SK-N-SH treated with all-trans-retinoic acid at 6 μM for 48 hours (cell line): ENCODE measurements at regions not wholly inside any gene's neighbourhood (a gene's known extent, or its start where the extent isn't known, plus 50 kb on each side); places are given as distances from the start of the nearest gene placed in this dataset.

Experiments used
- ATAC-seq: fragments of 200-7000 bp; cut with Tn5 transposase; 3 replicates; pipeline ENCODE4 v1.9.1; 2020; ENCODE audit warnings: mild to moderate bottlenecking, moderate library complexity
- ARNTL ChIP-seq: fragments of 450-650 bp; formaldehyde crosslinking; IDR thresholded peaks from 2 replicates; pipeline ENCODE4 v1.5.0; 2020; ENCODE audit warnings: low read depth, mild to moderate bottlenecking, moderate library complexity, borderline replicate concordance
- CSDC2 ChIP-seq: fragments of 250-450 bp; sonication (Bioruptor Pico); IDR thresholded peaks from 2 replicates; pipeline ENCODE4 v1.5.0; 2020; ENCODE audit warnings: mild to moderate bottlenecking, moderate library complexity
- CSRNP3 ChIP-seq: fragments of 250-450 bp; sonication (Bioruptor Pico); IDR thresholded peaks from 2 replicates; pipeline ENCODE4 v1.5.1; 2021; ENCODE audit warnings: mild to moderate bottlenecking, moderate library complexity
- GLIS3 ChIP-seq: fragments of 250-450 bp; sonication (Bioruptor Pico); IDR thresholded peaks from 2 replicates; pipeline ENCODE4 v1.5.0; 2020; ENCODE audit warnings: mild to moderate bottlenecking, moderate library complexity
- ISL1 ChIP-seq: fragments of 250-450 bp; sonication (Bioruptor Pico); IDR thresholded peaks from 2 replicates; pipeline ENCODE4 v2.1.2; 2022; ENCODE audit warnings: mild to moderate bottlenecking, moderate library complexity
- OSR1 ChIP-seq: fragments of 250-450 bp; sonication (Bioruptor Pico); IDR thresholded peaks from 2 replicates; pipeline ENCODE4 v1.8.0; 2022; ENCODE audit warnings: moderate library complexity, mild to moderate bottlenecking, inconsistent platforms
- PATZ1 ChIP-seq: fragments of 250-450 bp; sonication (Bioruptor Pico); IDR thresholded peaks from 2 replicates; pipeline ENCODE4 v1.8.0; 2020; ENCODE audit warnings: mild to moderate bottlenecking, moderate library complexity, borderline replicate concordance
- POU6F1 ChIP-seq: fragments of 250-450 bp; sonication (Bioruptor Pico); IDR thresholded peaks from 2 replicates; pipeline ENCODE4 v1.8.0; 2021; ENCODE audit warnings: low read depth, mild to moderate bottlenecking, moderate library complexity, borderline replicate concordance
- PPARA ChIP-seq: fragments of 250-450 bp; sonication (Bioruptor Pico); IDR thresholded peaks from 2 replicates; pipeline ENCODE4 v1.5.0; 2020; ENCODE audit warnings: mild to moderate bottlenecking, borderline replicate concordance
- RARB ChIP-seq: fragments of 250-450 bp; sonication (Bioruptor Pico); IDR thresholded peaks from 2 replicates; pipeline ENCODE4 v1.8.0; 2021; ENCODE audit warnings: mild to moderate bottlenecking, moderate library complexity
- SNAI2 ChIP-seq: fragments of 250-450 bp; sonication (Bioruptor Pico); IDR thresholded peaks from 2 replicates; pipeline ENCODE4 v1.5.0; 2020; ENCODE audit warnings: mild to moderate bottlenecking, moderate library complexity
- TCF4 ChIP-seq: fragments of 250-450 bp; sonication (Bioruptor Pico); IDR thresholded peaks from 2 replicates; pipeline ENCODE4 v1.8.0; 2021; ENCODE audit warnings: mild to moderate bottlenecking, moderate library complexity, borderline replicate concordance
- TOX ChIP-seq: fragments of 250-450 bp; sonication (Bioruptor Pico); IDR thresholded peaks from 2 replicates; pipeline ENCODE4 v1.8.0; 2021; ENCODE audit warnings: mild to moderate bottlenecking, moderate library complexity, borderline replicate concordance
- ZC3H10 ChIP-seq: fragments of 250-450 bp; sonication (Bioruptor Pico); IDR thresholded peaks from 2 replicates; pipeline ENCODE4 v1.5.1; 2021; ENCODE audit warnings: mild to moderate bottlenecking, moderate library complexity
- ZNF565 ChIP-seq: fragments of 450-650 bp; formaldehyde crosslinking; conservative IDR thresholded peaks from 2 replicates; pipeline ENCODE4 v1.5.0; 2020; ENCODE audit warnings: low read depth, mild to moderate bottlenecking, moderate library complexity
- ZNF70 ChIP-seq: fragments of 450-650 bp; formaldehyde crosslinking; IDR thresholded peaks from 2 replicates; pipeline ENCODE4 v1.5.0; 2020; ENCODE audit warnings: mild to moderate bottlenecking, moderate library complexity
- ZNF8 ChIP-seq: fragments of 450-650 bp; formaldehyde crosslinking; IDR thresholded peaks from 2 replicates; pipeline ENCODE4 v1.5.0; 2020; ENCODE audit warnings: mild to moderate bottlenecking, moderate library complexity
- TF ChIP-seq, protein P1 (sequence below): fragments of 250-450 bp; sonication (Bioruptor Pico); IDR thresholded peaks from 2 replicates; pipeline ENCODE4 v1.5.1; 2020; ENCODE audit warnings: low read depth, mild to moderate bottlenecking, moderate library complexity
- TF ChIP-seq, protein P2 (sequence below): fragments of 250-450 bp; sonication (Bioruptor Pico); IDR thresholded peaks from 2 replicates; pipeline ENCODE4 v1.5.0; 2020; ENCODE audit warnings: mild to moderate bottlenecking, moderate library complexity

DNA sequence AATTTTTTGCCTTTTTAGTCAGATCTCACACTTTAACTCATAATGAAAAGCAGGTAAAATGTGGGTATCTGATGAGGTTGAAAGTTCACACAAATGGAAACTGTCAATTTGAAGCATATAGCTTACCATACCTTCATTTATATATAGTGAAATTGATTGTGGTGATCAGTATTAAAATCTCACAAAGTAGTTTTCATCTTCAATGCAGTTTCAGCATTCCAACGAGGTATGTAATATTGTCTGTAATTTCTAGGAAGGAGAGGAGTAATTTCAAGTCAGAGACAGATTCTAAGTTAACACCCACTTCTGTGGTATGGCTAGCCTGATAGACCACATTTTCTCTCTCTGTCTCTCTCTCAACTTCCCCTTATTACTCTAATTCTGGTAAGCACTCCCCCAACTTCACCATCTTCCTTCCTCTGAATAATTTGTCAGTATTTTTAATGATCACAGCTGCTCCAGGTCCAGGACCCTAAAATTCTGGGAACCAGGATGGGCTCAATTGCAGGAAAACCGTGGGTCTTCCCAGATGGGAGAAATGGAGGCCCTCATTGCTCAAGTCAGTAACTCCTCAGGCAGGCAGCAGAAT is 455.7 kb downstream of the FGF9 start:
- TF ChIP-seq, protein P1, sequence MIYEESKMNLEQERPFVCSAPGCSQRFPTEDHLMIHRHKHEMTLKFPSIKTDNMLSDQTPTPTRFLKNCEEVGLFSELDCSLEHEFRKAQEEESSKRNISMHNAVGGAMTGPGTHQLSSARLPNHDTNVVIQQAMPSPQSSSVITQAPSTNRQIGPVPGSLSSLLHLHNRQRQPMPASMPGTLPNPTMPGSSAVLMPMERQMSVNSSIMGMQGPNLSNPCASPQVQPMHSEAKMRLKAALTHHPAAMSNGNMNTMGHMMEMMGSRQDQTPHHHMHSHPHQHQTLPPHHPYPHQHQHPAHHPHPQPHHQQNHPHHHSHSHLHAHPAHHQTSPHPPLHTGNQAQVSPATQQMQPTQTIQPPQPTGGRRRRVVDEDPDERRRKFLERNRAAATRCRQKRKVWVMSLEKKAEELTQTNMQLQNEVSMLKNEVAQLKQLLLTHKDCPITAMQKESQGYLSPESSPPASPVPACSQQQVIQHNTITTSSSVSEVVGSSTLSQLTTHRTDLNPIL = no peak
- TF ChIP-seq ISL1 (CRISPR knock-in tag) (no peak), ARNTL (CRISPR knock-in tag) (no peak), GLIS3 (CRISPR knock-in tag) (no peak), ZNF8 (CRISPR knock-in tag) (no peak), TOX (CRISPR knock-in tag) (no peak), ZC3H10 (CRISPR knock-in tag) (no peak), PPARA (CRISPR knock-in tag) (no peak)
- TF ChIP-seq, all 23 proteins: peak for 0
- ATAC-seq = no peak

DNA sequence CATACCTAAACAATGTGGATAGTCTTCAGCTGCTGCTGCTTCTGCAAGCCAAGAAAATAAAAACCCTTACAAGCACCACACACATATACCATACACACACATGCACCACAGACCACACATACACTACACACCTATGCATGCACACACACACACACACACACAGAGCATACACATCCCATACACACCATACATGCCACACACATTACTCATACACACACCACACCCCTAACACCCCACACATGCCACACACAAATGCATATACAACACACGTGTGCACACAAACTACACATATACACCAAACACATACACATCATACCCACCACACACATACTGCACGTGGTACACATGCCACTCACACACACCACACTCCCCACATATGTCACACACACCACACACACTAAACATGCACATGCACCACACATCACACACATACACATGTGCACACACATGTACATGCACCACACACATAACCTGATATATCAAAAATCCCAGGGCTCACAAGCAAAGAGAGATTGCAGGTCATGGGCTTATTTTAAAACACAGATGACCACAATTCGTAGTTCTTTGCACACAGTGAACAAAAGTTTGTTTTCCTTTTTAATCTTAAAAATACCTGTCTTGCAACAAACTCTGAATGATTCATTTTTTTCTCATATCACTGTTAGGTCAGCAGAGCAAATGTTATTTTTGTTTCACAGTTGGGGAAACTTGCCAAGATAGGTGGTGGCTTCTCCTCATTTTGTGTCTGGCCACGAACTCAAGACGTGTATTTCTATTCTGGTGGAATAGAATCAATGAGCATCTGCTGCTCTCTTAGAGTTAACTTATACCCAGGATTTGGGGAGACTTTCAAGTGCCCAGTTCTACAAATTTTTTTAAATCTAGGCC is 456.6 kb downstream of the FGF9 start:
- no peak for TF ChIP-seq TOX (CRISPR knock-in tag)
- no peak for TF ChIP-seq ISL1 (CRISPR knock-in tag)
- TF ChIP-seq SNAI2 (CRISPR knock-in tag) = no peak
- TF ChIP-seq ZNF70 = no peak
- TF ChIP-seq TCF4 = no peak
- no peak for TF ChIP-seq ZNF565 (CRISPR knock-in tag)
- no peak for TF ChIP-seq PATZ1 (CRISPR knock-in tag)
- no peak for TF ChIP-seq OSR1 (CRISPR knock-in tag)
- TF ChIP-seq, protein P2, sequence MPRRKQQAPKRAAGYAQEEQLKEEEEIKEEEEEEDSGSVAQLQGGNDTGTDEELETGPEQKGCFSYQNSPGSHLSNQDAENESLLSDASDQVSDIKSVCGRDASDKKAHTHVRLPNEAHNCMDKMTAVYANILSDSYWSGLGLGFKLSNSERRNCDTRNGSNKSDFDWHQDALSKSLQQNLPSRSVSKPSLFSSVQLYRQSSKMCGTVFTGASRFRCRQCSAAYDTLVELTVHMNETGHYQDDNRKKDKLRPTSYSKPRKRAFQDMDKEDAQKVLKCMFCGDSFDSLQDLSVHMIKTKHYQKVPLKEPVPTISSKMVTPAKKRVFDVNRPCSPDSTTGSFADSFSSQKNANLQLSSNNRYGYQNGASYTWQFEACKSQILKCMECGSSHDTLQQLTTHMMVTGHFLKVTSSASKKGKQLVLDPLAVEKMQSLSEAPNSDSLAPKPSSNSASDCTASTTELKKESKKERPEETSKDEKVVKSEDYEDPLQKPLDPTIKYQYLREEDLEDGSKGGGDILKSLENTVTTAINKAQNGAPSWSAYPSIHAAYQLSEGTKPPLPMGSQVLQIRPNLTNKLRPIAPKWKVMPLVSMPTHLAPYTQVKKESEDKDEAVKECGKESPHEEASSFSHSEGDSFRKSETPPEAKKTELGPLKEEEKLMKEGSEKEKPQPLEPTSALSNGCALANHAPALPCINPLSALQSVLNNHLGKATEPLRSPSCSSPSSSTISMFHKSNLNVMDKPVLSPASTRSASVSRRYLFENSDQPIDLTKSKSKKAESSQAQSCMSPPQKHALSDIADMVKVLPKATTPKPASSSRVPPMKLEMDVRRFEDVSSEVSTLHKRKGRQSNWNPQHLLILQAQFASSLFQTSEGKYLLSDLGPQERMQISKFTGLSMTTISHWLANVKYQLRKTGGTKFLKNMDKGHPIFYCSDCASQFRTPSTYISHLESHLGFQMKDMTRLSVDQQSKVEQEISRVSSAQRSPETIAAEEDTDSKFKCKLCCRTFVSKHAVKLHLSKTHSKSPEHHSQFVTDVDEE (CRISPR knock-in tag) = no peak
- no peak for TF ChIP-seq POU6F1
- TF ChIP-seq RARB = no peak
- no peak for TF ChIP-seq CSRNP3
- TF ChIP-seq CSDC2 (CRISPR knock-in tag) = no peak
- TF ChIP-seq ZNF8 (CRISPR knock-in tag) = no peak
- TF ChIP-seq ZC3H10 (CRISPR knock-in tag) = no peak
- no peak for TF ChIP-seq PPARA (CRISPR knock-in tag)
- TF ChIP-seq ARNTL (CRISPR knock-in tag) = no peak
- no peak for ATAC-seq
